ENCODE measurements at regions not wholly inside any gene's neighbourhood (a gene's known extent, or its start where the extent isn't known, plus 50 kb on each side); places are given as distances from the start of the nearest gene placed in this dataset.

GRCh38 chr20:63137851-63138415 lies 78.0 kb downstream of the YTHDF1 start:
- TF ChIP-seq CTCF (IDR thresholded peaks at IDR 0.05; ENCODE audit: low read depth, low read length, missing input control) = no peak
- TF ChIP-seq SP1 (IDR thresholded peaks at IDR 0.05) = no peak
- TF ChIP-seq YY1 (IDR thresholded peaks at IDR 0.05) = no peak
- TF ChIP-seq ZBTB33 (IDR thresholded peaks at IDR 0.05) = no peak
- TF ChIP-seq MAX (IDR thresholded peaks at IDR 0.05) = no peak
- TF ChIP-seq HNF4A (conservative IDR thresholded peaks at IDR 0.05) = no peak
- no peak for TF ChIP-seq RAD21 (IDR thresholded peaks at IDR 0.05)
- TF ChIP-seq TAF1 (conservative IDR thresholded peaks at IDR 0.05) = no peak
- no peak for TF ChIP-seq REST (IDR thresholded peaks at IDR 0.05)
- TF ChIP-seq GABPA (IDR thresholded peaks at IDR 0.05 in 1 of 2, conservative IDR thresholded peaks at IDR 0.05 in 1 of 2) = no peak
- no peak for TF ChIP-seq EGR1 (IDR thresholded peaks at IDR 0.05; ENCODE audit: low read depth in 2 of 2)
